Fibroblast of pulmonary artery (primary cell): ENCODE measurements at regions not wholly inside any gene's neighbourhood (a gene's known extent, or its start where the extent isn't known, plus 50 kb on each side); places are given as distances from the start of the nearest gene placed in this dataset.

Experiments
- DNase-seq: peaks from one replicate; pipeline ENCODE4 v3.0.0-alpha.2; 2010; ENCODE audit warnings: low read depth
- H3K4me3 ChIP-seq: replicated peaks from 2 replicates; pipeline ENCODE4 v1.5.1; 2011; ENCODE audit warnings: low read depth, mild to moderate bottlenecking, control low read depth, low read length, moderate library complexity
- TF ChIP-seq, protein P1 (sequence below): IDR thresholded peaks from 2 replicates; pipeline ENCODE4 v1.5.1; 2011; ENCODE audit warnings: mild to moderate bottlenecking, control low read depth, low read length, inconsistent platforms; ENCODE audit errors: missing control alignments

DNA sequence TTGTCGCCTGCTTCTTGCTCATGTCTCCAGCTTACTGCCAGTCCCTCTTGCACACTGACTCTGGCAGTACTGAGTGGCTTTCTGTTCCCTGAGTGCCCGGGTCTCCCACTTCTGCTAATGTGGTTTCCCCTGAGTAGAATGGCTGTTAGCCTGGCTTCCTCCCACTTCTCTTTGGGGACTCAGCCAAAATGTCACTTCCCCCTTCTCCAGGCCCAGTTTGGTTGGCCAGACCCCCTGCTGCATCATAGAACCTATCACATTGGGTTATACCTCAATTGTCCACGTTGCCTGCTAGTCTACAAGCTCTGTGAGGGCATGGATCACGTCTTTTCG, 304.4 kb downstream of the HS3ST3B1 start:
- DNase-seq = no peak
- TF ChIP-seq, protein P1, sequence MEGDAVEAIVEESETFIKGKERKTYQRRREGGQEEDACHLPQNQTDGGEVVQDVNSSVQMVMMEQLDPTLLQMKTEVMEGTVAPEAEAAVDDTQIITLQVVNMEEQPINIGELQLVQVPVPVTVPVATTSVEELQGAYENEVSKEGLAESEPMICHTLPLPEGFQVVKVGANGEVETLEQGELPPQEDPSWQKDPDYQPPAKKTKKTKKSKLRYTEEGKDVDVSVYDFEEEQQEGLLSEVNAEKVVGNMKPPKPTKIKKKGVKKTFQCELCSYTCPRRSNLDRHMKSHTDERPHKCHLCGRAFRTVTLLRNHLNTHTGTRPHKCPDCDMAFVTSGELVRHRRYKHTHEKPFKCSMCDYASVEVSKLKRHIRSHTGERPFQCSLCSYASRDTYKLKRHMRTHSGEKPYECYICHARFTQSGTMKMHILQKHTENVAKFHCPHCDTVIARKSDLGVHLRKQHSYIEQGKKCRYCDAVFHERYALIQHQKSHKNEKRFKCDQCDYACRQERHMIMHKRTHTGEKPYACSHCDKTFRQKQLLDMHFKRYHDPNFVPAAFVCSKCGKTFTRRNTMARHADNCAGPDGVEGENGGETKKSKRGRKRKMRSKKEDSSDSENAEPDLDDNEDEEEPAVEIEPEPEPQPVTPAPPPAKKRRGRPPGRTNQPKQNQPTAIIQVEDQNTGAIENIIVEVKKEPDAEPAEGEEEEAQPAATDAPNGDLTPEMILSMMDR = no peak

DNA sequence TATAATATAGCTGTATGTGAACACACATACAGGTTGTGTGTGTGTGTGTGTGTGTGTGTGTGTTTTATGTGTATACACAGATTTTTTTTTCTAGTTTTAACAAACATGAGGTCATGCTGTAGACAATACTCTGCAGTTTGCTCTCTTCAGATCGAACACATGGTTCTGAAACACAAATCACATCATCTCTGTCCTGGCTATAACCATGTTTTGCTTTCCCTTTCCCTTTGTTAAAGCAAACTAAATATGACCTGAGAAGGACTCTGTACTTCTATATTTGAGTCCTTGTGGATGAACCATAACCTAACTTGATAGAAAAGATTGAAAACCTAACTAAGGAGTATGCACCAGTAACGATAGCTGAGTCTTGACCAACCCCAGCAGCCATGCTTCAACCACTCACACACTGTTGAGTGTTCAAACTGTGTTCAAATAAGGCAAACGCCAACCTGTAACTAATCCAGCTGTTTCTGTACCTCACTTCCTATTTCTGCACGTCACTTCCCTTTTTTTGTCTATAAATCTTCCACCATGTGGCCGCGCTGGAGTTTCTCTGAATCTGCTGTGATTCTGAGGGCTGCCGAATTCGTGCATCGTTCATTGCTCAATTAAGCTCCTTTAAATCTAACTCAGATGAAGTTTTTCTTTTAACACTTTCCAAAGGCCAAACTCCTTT, 303.8 kb downstream of the HS3ST3B1 start:
- no peak overlapping the region for H3K4me3 ChIP-seq
- TF ChIP-seq, protein P1 = no peak
- no peak for DNase-seq

More for the DNA sequence above, 304.4 kb downstream of the HS3ST3B1 start:
- no peak overlapping the region for H3K4me3 ChIP-seq

DNA sequence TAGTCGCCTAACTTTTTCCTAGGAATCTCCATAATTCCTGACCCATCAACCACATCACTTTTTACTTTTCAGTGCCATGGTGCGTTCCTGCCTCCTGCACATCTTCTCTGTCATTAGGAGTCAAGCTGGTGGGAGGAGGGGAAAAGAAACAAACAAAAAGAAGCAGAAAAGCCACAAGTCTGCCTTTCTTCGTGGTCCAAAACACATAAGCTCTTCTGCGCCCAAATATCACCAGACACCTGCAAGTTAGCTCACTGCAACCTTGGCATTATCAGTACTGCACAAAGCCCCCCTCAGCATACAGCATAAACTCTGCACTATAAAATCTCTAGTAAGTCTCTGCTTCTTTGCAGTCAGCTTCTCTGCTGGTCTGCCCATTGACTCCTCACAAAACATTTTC, 295.3 kb downstream of the HS3ST3B1 start:
- TF ChIP-seq, protein P1 = no peak
- DNase-seq = no peak
- no peak overlapping the region for H3K4me3 ChIP-seq

DNA sequence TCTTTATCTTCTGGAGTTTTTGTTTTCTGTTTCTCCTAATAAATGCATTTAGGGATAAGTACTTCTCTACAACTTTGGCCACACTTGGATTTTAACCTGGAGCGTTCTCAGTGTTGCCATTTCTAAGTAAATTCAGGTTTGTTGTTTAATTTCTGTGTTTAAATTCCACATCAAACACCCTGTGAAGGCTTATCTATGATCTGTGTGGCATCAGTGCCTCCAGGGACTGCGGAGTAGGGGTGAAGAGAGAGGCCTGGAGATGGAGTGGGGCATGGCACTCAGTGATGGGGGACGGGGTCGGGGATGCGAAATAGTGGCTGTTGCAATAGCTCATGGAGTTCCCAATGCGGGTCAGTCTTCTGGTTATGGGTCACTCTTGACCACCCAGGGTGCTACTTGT, 294.8 kb downstream of the HS3ST3B1 start:
- TF ChIP-seq, protein P1 = no peak
- no peak overlapping the region for H3K4me3 ChIP-seq
- no peak for DNase-seq

DNA sequence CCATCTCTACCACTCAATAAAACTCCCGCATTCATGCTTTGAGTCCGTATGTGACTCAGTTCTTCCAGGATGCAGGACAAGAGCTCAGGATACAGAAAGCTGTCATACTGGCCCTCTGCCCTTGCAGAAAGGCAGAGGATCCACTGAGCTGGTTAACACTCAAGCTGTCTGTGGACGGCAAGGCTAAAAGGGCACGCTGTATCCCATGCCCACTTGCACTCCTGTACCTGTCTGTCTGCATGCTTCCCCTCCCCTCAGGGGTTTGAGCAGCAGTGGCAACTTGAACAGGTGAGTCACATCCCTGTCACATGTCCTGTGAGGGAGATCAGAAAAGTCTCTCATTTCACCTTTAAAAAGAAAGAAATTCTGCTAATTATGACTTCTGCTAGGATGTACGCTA, 293.8 kb downstream of the HS3ST3B1 start:
- no peak for DNase-seq
- no peak overlapping the region for H3K4me3 ChIP-seq
- TF ChIP-seq, protein P1 = no peak

DNA sequence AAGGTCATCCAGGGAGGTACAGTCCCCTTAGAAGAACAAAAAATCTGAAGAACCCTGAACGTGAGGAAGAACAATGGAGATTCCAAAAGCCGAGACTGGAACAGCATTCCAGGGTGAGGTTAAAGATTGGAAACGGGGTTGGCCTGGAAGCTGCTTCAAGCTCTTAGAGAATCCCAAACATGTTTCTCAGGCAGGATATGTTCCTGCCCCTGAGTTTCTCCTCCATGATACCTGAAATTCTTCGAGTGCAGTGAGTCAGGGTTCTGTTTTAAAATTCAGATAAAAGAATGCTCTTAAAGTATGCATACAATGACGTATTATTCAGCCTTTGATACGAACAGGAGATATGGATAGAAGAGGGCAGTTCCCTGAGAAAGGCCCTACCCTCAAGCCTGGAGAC, 293.1 kb downstream of the HS3ST3B1 start:
- TF ChIP-seq, protein P1 = no peak
- no peak for DNase-seq
- H3K4me3 ChIP-seq = no peak overlapping the region
